GDM1 (cell line): ENCODE measurements at regions not wholly inside any gene's neighbourhood (a gene's known extent, or its start where the extent isn't known, plus 50 kb on each side); places are given as distances from the start of the nearest gene placed in this dataset.

Experiments
- DNase-seq: peaks from one replicate; lab custom pipeline; 2025; lab: John Stamatoyannopoulos, UW

- no peak for DNase-seq
These were observed 282.0 kb upstream of the ADARB2 start for GRCh38 chr10:2019281-2019680.

DNA sequence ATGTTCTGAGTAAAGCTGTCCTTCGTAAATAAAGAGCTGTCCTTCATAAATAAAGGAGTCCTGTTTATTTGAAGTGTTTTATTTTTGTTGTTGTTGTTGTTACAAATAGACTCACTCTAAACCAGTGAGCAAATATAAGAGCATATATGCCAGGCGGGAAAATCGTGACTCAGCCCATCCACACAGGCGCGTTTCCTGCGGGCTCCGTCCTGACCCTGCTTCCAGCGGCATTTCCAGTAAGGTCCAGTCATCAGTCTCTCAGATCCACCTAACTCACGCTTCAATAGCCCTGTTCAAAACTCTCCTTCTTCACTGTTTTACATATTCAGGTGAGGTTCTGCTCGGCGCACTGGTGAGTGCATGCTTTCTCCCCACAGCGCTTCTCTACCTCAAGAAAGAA lies 277.2 kb upstream of the ADARB2 start:
- DNase-seq = no peak

- no peak for DNase-seq
These were observed 274.9 kb upstream of the ADARB2 start for GRCh38 chr10:2012209-2012608.

- no peak for DNase-seq
These were observed 273.9 kb upstream of the ADARB2 start for GRCh38 chr10:2011106-2011716.

- DNase-seq = no peak
These were observed 268.2 kb upstream of the ADARB2 start for GRCh38 chr10:2005546-2005945.

DNA sequence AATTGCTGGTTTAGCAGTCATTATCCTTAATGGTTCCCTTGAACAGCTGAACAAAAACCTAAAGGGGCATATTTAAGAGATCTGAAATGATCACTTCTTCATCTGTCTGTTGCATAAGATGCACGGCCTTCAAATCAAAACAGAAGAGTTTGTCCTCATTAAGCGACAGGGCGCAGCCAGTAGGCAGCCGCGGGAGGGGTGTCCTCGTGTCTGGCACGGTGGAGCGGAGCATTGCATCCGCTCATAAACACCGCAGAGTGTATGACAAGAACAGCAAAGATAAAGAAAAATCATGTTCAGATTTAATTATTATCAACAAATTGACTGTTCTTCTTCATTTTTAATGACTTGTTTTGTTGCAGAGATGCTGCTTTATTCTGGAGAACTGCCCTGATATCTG lies 255.6 kb upstream of the ADARB2 start:
- DNase-seq = no peak

GRCh38 chr10:1989090-1989489 lies 251.8 kb upstream of the ADARB2 start:
- no peak for DNase-seq

- no peak for DNase-seq
These were observed 244.7 kb upstream of the ADARB2 start for GRCh38 chr10:1981976-1982375.

GRCh38 chr10:1980459-1980858 lies 243.1 kb upstream of the ADARB2 start:
- DNase-seq = no peak

DNA sequence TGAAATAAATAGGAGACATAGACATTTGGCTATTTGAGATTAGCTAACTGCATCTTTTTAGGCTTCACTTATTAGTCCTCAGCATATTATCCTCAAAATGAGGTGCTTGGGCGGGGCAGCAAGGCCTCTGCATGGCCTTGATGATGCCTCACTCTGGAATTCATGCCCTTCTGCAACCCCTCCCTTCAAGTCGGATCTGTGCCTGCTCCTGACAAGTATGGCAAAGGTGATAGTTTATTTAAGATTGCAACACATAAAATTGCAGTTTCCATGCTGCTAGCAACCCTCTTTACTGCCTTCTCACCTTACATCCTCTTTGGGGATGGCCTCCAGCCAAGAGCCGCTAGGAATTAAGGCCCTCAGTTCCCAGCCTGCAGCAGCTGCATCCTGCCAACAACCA lies 241.3 kb upstream of the ADARB2 start:
- no peak for DNase-seq

DNA sequence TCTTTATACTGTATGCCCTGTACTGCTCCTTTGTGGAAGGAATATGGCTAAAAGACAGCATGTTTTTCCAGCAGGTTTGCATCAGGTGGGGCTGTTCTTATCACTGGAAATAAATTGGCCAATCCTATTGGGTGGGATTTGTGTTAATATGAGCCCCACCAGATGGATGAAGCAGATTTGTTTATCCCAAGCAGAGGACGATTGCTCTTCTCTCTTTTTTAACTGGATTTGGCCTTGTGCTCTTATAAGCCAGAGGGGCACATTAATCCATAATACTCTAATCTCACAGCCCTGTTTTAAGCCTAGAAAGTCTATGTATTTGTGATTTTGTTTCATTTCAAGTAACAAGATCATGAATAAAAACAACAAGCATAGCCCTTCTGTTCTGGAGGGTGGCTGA lies 240.1 kb upstream of the ADARB2 start:
- DNase-seq = no peak

DNA sequence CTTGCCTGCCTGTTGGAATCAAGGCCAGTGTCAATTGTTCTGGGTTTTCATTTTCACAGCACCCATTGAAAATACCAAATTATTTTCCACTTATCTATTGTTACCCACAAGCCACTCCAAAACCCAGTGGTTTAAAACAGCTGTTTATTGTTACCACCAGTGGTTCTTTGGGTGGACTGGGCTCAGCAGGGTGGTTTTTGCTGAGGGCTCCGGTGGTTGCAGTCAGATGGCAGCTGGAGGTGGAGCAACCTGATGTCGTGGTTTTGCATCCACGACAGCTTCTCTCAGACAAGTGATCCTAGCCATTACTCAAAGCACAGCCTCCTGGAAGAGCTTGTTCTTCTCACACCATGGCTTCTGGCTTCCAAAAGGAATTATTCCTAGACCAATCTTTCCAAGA lies 235.1 kb upstream of the ADARB2 start:
- DNase-seq = no peak

DNA sequence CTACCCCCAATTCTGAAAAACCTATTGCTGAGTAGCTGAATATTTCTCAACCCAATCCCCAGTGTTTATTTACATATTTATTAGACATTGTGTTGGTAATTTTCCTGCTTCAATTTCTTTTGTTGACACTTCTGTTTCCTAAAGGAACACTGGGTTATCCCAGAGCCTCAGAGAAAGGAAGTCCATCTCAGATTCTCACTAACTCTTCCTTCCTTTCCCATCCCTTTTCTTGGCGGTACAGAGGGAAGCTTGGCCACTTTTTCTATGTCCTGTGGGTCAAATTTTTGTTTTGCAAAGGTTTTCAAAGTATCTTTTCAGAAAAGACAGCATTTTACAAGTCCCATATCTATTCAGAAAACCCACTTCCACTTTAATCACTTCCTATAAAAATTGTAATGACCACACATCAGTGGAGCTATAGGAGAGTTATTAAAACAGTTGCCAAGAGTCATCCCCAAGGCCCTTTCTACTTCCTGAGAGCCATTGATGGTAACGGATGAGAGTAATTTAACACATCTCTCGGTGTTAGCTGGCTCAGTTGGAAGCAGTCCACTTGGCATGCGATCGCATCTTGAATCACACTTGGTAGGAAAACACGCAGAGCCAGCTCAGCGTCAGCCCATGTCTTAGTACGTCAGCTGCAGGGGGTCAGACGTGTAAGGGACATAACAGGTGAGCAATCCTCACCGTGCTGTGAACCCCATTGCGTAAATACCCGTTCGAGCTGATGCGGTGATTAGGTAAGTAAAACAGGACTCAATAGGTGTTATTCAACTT lies 231.1 kb upstream of the ADARB2 start:
- DNase-seq = no peak

DNA sequence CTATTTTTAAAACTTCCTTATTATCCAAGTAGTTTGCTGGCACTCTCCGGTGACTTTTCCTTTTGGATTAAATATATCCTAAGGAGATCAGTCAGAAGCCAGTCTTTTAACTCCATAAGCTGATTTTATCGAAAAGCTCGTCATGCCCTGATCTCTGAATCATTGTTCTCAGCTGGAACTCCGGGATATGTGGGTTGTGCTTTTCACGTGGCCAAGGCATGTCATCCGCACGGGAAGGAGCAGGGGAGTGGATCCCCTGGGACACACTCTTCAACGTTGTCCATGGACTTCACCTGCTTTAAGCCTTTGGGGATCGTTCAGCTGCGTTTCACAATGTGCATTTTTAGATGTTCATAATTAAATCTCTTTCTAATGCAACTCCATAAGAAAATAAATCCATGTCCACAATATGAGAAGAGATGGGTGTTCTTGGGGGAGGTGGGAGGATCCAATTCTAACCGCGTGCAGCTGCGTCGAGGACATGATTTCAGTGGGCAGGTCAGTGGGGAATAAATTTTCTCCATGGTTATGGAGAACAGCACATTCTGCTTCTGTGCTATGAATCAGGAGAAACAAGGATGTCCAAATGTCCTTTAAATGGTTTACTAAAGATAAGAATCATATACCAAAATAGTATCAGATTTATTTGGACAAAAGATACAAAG lies 229.5 kb upstream of the ADARB2 start:
- no peak for DNase-seq

DNA sequence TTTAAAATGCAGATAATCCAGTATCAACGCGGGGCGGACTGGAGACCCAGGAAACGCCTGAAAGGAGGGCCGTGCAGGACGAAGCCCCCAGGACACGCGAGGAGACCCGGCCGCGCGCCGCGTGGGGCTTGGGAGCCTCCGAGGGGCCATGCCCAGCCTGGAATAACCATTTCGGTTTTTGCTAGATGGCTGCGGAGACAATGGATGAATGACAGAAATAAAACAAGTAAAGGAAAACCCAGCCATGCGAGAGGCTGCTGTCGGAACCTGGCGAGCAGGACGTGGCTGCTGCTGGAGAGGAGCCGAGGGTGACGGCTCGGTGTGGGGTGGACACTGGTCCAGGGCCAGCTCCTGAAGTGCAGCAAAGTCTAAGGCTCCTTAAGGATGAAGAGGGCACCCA lies 227.2 kb upstream of the ADARB2 start:
- no peak for DNase-seq

- no peak for DNase-seq
These were observed 226.0 kb upstream of the ADARB2 start for GRCh38 chr10:1963341-1963740.

GRCh38 chr10:1961989-1962388 lies 224.7 kb upstream of the ADARB2 start:
- no peak for DNase-seq

- DNase-seq = no peak
These were observed 223.7 kb upstream of the ADARB2 start for GRCh38 chr10:1960982-1961381.

DNA sequence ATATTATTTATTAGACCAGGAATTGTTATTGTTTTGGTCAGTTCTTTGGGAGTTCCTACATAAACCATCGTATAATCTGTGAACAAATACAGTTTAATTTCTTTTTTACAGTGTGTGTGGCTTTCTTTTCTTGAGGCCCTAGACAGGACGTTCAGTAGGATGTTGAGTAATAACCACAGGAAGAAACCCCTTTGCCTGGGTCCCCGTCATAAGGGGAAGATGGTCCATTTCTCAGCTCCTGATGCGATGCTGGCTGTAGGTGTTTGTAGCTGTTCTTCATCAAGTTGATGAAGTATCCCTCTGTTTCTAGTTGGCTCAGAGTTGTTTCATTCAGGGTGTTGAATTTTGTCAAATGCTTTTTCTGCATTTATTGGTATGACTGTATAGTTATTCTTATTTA lies 219.7 kb upstream of the ADARB2 start:
- peak; percentile 2 for DNase-seq

- no peak for DNase-seq
These were observed 217.0 kb upstream of the ADARB2 start for GRCh38 chr10:1954300-1954699.

- no peak for DNase-seq
These were observed 215.1 kb upstream of the ADARB2 start for GRCh38 chr10:1952126-1953095.

- no peak for DNase-seq
These were observed 213.6 kb upstream of the ADARB2 start for GRCh38 chr10:1950803-1951495.
